CMK (cell line): ENCODE measurements at regions not wholly inside any gene's neighbourhood (a gene's known extent, or its start where the extent isn't known, plus 50 kb on each side); places are given as distances from the start of the nearest gene placed in this dataset.

Source experiments
- DNase-seq: peaks from one replicate; pipeline ENCODE4 v3.0.0-alpha.2; 2010; ENCODE audit warnings: low read depth

GRCh38 chr5:165187815-165188214 lies 1682.4 kb downstream of the MAT2B start:
- no peak for DNase-seq

GRCh38 chr5:165188556-165189175 lies 1683.2 kb downstream of the MAT2B start:
- no peak for DNase-seq

GRCh38 chr5:165196961-165197360 lies 1691.5 kb downstream of the MAT2B start:
- DNase-seq: no peak

GRCh38 chr5:165201369-165201768 lies 1696.0 kb downstream of the MAT2B start:
- no peak for DNase-seq

GRCh38 chr5:165201771-165202518 lies 1696.5 kb downstream of the MAT2B start:
- no peak for DNase-seq

- DNase-seq: no peak
Measured at GRCh38 chr5:165202519-165202910, 1697.1 kb downstream of the MAT2B start.

GRCh38 chr5:165209101-165209727 lies 1703.8 kb downstream of the MAT2B start:
- no peak for DNase-seq

- no peak for DNase-seq
Measured at GRCh38 chr5:165224366-165225045, 1719.1 kb downstream of the MAT2B start.

- DNase-seq: no peak
Measured at GRCh38 chr5:165227515-165227914, 1722.1 kb downstream of the MAT2B start.

GRCh38 chr5:165228184-165228583 lies 1722.8 kb downstream of the MAT2B start:
- no peak for DNase-seq

- DNase-seq: no peak
Measured at GRCh38 chr5:165231821-165232508, 1726.5 kb downstream of the MAT2B start.

- no peak for DNase-seq
Measured at GRCh38 chr5:165232509-165233028, 1727.2 kb downstream of the MAT2B start.

- DNase-seq: no peak
Measured at GRCh38 chr5:165241811-165242210, 1736.4 kb downstream of the MAT2B start.

- no peak for DNase-seq
Measured at GRCh38 chr5:165242646-165243045, 1737.2 kb downstream of the MAT2B start.

GRCh38 chr5:165244407-165244806 lies 1739.0 kb downstream of the MAT2B start:
- DNase-seq: no peak

GRCh38 chr5:165258197-165258771 lies 1752.9 kb downstream of the MAT2B start:
- DNase-seq: no peak

GRCh38 chr5:165260426-165260825 lies 1755.0 kb downstream of the MAT2B start:
- no peak for DNase-seq

GRCh38 chr5:165263536-165263935 lies 1758.1 kb downstream of the MAT2B start:
- no peak for DNase-seq

- DNase-seq: no peak
Measured at GRCh38 chr5:165266939-165267338, 1761.5 kb downstream of the MAT2B start.

GRCh38 chr5:165272436-165272835 lies 1767.0 kb downstream of the MAT2B start:
- peak; percentile 90 for DNase-seq

- no peak for DNase-seq
Measured at GRCh38 chr5:165277661-165278060, 1772.2 kb downstream of the MAT2B start.

- DNase-seq: no peak
Measured at GRCh38 chr5:165282491-165282890, 1777.1 kb downstream of the MAT2B start.
